ENCODE measurements at regions not wholly inside any gene's neighbourhood (a gene's known extent, or its start where the extent isn't known, plus 50 kb on each side); places are given as distances from the start of the nearest gene placed in this dataset.

- no peak for TF ChIP-seq SP1 (IDR thresholded peaks at IDR 0.05)
- no peak for TF ChIP-seq FOXA1 (IDR thresholded peaks at IDR 0.05)
- TF ChIP-seq FOXK2 (IDR thresholded peaks at IDR 0.05) = no peak
- no peak for TF ChIP-seq TARDBP (IDR thresholded peaks at IDR 0.05)
- TF ChIP-seq, protein P1, sequence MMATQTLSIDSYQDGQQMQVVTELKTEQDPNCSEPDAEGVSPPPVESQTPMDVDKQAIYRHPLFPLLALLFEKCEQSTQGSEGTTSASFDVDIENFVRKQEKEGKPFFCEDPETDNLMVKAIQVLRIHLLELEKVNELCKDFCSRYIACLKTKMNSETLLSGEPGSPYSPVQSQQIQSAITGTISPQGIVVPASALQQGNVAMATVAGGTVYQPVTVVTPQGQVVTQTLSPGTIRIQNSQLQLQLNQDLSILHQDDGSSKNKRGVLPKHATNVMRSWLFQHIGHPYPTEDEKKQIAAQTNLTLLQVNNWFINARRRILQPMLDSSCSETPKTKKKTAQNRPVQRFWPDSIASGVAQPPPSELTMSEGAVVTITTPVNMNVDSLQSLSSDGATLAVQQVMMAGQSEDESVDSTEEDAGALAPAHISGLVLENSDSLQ (IDR thresholded peaks at IDR 0.05) = no peak
- no peak for TF ChIP-seq ZNF384 (IDR thresholded peaks at IDR 0.05)
These were observed 1368.8 kb upstream of the ADGRB3 start for GRCh38 chr6:67265996-67266921.
